ENCODE measurements at regions not wholly inside any gene's neighbourhood (a gene's known extent, or its start where the extent isn't known, plus 50 kb on each side); places are given as distances from the start of the nearest gene placed in this dataset.

DNA sequence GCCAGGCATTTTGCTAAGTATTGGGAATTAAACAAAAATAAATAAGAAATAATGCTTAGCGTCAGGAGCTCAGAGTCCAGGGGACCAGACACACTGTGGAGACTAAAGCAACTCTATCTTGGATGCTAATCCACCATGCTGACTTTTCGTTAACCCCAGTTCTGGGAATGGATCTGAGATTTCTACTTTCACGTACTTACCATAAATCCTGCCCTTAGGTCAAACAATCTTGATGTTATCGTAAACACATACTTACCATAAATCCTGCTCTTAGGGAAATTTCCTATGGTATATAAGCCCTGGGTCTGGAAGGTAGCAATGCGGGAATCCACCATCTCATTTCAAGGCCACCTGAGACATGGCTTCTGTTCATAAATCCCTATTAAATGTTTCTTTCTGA lies 204.5 kb upstream of the IGFBP7 start:
- TF ChIP-seq, protein P1, sequence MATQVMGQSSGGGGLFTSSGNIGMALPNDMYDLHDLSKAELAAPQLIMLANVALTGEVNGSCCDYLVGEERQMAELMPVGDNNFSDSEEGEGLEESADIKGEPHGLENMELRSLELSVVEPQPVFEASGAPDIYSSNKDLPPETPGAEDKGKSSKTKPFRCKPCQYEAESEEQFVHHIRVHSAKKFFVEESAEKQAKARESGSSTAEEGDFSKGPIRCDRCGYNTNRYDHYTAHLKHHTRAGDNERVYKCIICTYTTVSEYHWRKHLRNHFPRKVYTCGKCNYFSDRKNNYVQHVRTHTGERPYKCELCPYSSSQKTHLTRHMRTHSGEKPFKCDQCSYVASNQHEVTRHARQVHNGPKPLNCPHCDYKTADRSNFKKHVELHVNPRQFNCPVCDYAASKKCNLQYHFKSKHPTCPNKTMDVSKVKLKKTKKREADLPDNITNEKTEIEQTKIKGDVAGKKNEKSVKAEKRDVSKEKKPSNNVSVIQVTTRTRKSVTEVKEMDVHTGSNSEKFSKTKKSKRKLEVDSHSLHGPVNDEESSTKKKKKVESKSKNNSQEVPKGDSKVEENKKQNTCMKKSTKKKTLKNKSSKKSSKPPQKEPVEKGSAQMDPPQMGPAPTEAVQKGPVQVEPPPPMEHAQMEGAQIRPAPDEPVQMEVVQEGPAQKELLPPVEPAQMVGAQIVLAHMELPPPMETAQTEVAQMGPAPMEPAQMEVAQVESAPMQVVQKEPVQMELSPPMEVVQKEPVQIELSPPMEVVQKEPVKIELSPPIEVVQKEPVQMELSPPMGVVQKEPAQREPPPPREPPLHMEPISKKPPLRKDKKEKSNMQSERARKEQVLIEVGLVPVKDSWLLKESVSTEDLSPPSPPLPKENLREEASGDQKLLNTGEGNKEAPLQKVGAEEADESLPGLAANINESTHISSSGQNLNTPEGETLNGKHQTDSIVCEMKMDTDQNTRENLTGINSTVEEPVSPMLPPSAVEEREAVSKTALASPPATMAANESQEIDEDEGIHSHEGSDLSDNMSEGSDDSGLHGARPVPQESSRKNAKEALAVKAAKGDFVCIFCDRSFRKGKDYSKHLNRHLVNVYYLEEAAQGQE (tag by site-specific recombination; IDR thresholded peaks at IDR 0.05): no peak
- no peak for TF ChIP-seq ZNF670 (tag by site-specific recombination; IDR thresholded peaks at IDR 0.05; ENCODE audit: low read depth)
- TF ChIP-seq, protein P2, sequence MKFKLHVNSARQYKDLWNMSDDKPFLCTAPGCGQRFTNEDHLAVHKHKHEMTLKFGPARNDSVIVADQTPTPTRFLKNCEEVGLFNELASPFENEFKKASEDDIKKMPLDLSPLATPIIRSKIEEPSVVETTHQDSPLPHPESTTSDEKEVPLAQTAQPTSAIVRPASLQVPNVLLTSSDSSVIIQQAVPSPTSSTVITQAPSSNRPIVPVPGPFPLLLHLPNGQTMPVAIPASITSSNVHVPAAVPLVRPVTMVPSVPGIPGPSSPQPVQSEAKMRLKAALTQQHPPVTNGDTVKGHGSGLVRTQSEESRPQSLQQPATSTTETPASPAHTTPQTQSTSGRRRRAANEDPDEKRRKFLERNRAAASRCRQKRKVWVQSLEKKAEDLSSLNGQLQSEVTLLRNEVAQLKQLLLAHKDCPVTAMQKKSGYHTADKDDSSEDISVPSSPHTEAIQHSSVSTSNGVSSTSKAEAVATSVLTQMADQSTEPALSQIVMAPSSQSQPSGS (tag by site-specific recombination; IDR thresholded peaks at IDR 0.05; ENCODE audit: low read depth): no peak
- TF ChIP-seq, protein P3, sequence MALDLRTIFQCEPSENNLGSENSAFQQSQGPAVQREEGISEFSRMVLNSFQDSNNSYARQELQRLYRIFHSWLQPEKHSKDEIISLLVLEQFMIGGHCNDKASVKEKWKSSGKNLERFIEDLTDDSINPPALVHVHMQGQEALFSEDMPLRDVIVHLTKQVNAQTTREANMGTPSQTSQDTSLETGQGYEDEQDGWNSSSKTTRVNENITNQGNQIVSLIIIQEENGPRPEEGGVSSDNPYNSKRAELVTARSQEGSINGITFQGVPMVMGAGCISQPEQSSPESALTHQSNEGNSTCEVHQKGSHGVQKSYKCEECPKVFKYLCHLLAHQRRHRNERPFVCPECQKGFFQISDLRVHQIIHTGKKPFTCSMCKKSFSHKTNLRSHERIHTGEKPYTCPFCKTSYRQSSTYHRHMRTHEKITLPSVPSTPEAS (tag by site-specific recombination; IDR thresholded peaks at IDR 0.05): no peak
- TF ChIP-seq ZNF221 (tag by site-specific recombination; IDR thresholded peaks at IDR 0.05; ENCODE audit: borderline replicate concordance): no peak
- TF ChIP-seq, protein P4, sequence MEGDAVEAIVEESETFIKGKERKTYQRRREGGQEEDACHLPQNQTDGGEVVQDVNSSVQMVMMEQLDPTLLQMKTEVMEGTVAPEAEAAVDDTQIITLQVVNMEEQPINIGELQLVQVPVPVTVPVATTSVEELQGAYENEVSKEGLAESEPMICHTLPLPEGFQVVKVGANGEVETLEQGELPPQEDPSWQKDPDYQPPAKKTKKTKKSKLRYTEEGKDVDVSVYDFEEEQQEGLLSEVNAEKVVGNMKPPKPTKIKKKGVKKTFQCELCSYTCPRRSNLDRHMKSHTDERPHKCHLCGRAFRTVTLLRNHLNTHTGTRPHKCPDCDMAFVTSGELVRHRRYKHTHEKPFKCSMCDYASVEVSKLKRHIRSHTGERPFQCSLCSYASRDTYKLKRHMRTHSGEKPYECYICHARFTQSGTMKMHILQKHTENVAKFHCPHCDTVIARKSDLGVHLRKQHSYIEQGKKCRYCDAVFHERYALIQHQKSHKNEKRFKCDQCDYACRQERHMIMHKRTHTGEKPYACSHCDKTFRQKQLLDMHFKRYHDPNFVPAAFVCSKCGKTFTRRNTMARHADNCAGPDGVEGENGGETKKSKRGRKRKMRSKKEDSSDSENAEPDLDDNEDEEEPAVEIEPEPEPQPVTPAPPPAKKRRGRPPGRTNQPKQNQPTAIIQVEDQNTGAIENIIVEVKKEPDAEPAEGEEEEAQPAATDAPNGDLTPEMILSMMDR (tag by site-specific recombination; IDR thresholded peaks at IDR 0.05): no peak
- TF ChIP-seq ZNF175 (tag by site-specific recombination; IDR thresholded peaks at IDR 0.05): no peak
- TF ChIP-seq REPIN1 (tag by site-specific recombination; IDR thresholded peaks at IDR 0.05; ENCODE audit: low read depth): no peak
- no peak for TF ChIP-seq ZNF473 (tag by site-specific recombination; IDR thresholded peaks at IDR 0.05)
- no peak for TF ChIP-seq HOXA7 (CRISPR knock-in tag; IDR thresholded peaks at IDR 0.05; ENCODE audit: borderline replicate concordance)
- no peak for TF ChIP-seq ZNF311 (tag by site-specific recombination; IDR thresholded peaks at IDR 0.05; ENCODE audit: borderline replicate concordance)
